Mesothelial cell of epicardium (in vitro differentiated cells): ENCODE measurements at regions not wholly inside any gene's neighbourhood (a gene's known extent, or its start where the extent isn't known, plus 50 kb on each side); places are given as distances from the start of the nearest gene placed in this dataset.
"Not testable (repeated sequence)": the region's sequence is repeated elsewhere in the genome, so short reads cannot be mapped to it uniquely, and the experiment has no call there.

Experiments used
- DNase-seq, 2 experiments: peaks; one replicate each; pipeline ENCODE4 v3.0.0; 2021; ENCODE audit warnings: low spot score in 2 of 2; ENCODE audit not compliant: unreplicated experiment in 2 of 2
- H3K27ac Mint-ChIP-seq: 2 replicates; pipeline ENCODE4 v1.8.0; 2021; ENCODE audit warnings: mixed read lengths
- H3K27me3 Mint-ChIP-seq: 2 replicates; pipeline ENCODE4 v1.8.0; 2021; ENCODE audit warnings: low read depth, mixed read lengths
- H3K36me3 Mint-ChIP-seq: 2 replicates; pipeline ENCODE4 v1.8.0; 2021; ENCODE audit warnings: mixed read lengths
- H3K4me1 Mint-ChIP-seq: 2 replicates; pipeline ENCODE4 v1.8.0; 2021; ENCODE audit warnings: mixed read lengths
- H3K4me3 Mint-ChIP-seq: 2 replicates; pipeline ENCODE4 v1.8.0; 2021; ENCODE audit warnings: mild to moderate bottlenecking, moderate library complexity, mixed read lengths
- H3K9me3 Mint-ChIP-seq: 2 replicates; pipeline ENCODE4 v1.8.0; 2021; ENCODE audit warnings: mixed read lengths
- CTCF ChIP-seq: fragments of 200-600 bp; sonication (generic); IDR thresholded peaks from one replicate; pipeline ENCODE4 v1.5.0; 2021; ENCODE audit warnings: antibody characterized with exemption; ENCODE audit not compliant: unreplicated experiment

DNA sequence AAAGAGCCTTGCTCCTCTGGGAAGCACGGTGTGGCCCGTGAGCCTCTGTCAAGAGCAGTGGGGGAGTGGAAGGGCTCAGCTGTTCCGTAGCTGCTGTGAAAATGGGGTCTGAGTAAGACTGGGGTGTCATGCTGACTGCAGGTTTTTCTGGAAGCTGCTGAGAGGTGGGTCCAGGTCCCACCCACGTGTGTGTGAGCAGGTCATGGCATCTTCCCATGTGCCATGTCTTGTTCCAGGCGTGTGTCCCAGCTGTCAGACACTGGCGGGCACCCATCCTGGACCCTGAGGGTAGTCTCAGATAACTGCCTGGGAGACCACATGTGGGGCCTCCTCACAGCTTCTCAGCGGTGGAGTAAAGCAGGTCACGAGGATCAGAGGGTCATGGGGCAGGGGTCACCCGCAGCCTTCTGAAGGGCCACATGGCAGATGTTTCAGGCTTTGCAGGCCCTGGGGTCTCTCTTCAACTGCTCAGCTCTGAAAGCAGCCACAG lies 92.9 kb downstream of the NPIPB11 start:
- no peaks in the 10 kb centered on the region for H3K9me3 Mint-ChIP-seq
- no peak overlapping the region for H3K27ac Mint-ChIP-seq
- no peak overlapping the region for H3K4me3 Mint-ChIP-seq
- TF ChIP-seq CTCF: no peak
- no peak for DNase-seq
- H3K27me3 Mint-ChIP-seq: no peaks in the 10 kb centered on the region
- H3K4me1 Mint-ChIP-seq: peaks cover 20% of the 10 kb centered on the region
- no peaks in the 10 kb centered on the region for H3K36me3 Mint-ChIP-seq

GRCh38 chr16:29312835-29313558 lies 93.5 kb downstream of the NPIPB11 start:
- Mint-ChIP-seq H3K9me3 (no peaks in the 10 kb centered on the region), H3K4me1 (peaks cover 18% of the 10 kb centered on the region), H3K27me3 (no peaks in the 10 kb centered on the region), H3K27ac (no peak overlapping the region), H3K4me3 (no peak overlapping the region), H3K36me3 (no peaks in the 10 kb centered on the region)
- DNase-seq: no peak
- TF ChIP-seq CTCF: no peak

DNA sequence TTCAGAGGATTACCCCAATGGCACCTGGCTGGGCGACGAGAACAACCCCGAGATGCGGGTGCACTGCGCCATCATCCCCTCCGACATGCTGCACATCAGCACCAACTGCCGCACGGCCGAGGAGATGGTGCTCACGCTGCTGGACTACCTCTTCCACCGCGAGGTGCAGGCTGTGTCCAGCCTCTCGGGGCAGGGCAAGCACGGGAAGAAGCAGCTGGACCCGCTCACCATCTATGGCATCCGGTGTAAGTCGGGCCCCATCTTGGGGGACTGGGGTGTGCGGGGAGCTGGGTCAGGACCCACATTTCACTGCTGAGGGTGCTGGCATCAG lies 94.2 kb downstream of the NPIPB11 start:
- H3K4me1 Mint-ChIP-seq: peaks cover 25% of the 10 kb centered on the region
- H3K4me3 Mint-ChIP-seq, H3K9me3 Mint-ChIP-seq, H3K27me3 Mint-ChIP-seq, H3K27ac Mint-ChIP-seq, DNase-seq, H3K36me3 Mint-ChIP-seq: not testable (repeated sequence)

GRCh38 chr16:29311461-29312344 lies 94.8 kb downstream of the NPIPB11 start:
- Mint-ChIP-seq H3K4me1 (peaks cover 31% of the 10 kb centered on the region), H3K27me3 (no peaks in the 10 kb centered on the region), H3K4me3 (no peak overlapping the region), H3K9me3 (no peaks in the 10 kb centered on the region), H3K36me3 (no peaks in the 10 kb centered on the region), H3K27ac (no peak overlapping the region)
- TF ChIP-seq CTCF: no peak
- DNase-seq: no peak

DNA sequence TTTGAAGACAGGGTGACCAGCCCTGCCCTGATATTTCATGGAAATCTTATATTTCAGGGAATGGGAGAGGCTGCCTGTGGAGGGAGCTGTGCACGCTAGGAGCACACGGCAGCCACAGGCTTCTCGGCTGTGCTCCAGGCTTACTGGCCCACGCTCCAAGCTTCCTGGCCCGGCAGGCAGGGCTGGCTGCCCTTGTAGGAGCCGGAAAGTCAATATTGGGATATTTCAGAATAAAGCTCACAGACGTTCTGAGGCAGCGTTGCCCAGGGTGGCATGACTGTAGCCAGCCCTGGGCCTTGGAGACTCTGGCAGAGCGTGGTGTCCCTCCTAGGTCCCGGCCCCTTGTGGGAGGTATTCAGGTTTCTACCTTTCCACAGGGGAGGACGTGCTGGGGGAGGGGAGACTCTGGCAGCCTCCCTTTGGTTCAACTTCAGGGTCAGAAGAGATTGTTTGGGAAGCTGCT lies 95.6 kb downstream of the NPIPB11 start:
- peak overlapping the region; percentile 34 for H3K27ac Mint-ChIP-seq
- TF ChIP-seq CTCF: no peak
- H3K4me1 Mint-ChIP-seq: peaks cover 35% of the 10 kb centered on the region
- H3K9me3 Mint-ChIP-seq: no peaks in the 10 kb centered on the region
- no peak overlapping the region for H3K4me3 Mint-ChIP-seq
- no peak for DNase-seq
- H3K27me3 Mint-ChIP-seq: no peaks in the 10 kb centered on the region
- no peaks in the 10 kb centered on the region for H3K36me3 Mint-ChIP-seq

- not testable (repeated sequence) for DNase-seq, H3K27me3 Mint-ChIP-seq, H3K27ac Mint-ChIP-seq, H3K9me3 Mint-ChIP-seq, H3K36me3 Mint-ChIP-seq, H3K4me3 Mint-ChIP-seq
- peaks cover 32% of the 10 kb centered on the region for H3K4me1 Mint-ChIP-seq
Observed at GRCh38 chr16:29310243-29310642, 96.3 kb downstream of the NPIPB11 start.

GRCh38 chr16:29309601-29310000 lies 96.9 kb downstream of the NPIPB11 start:
- not testable (repeated sequence) for H3K9me3 Mint-ChIP-seq, H3K27ac Mint-ChIP-seq

More at GRCh38 chr16:29309601-29310000, 96.9 kb downstream of the NPIPB11 start:
- not testable (repeated sequence) for H3K36me3 Mint-ChIP-seq, DNase-seq, H3K27me3 Mint-ChIP-seq, H3K4me3 Mint-ChIP-seq
- peaks cover 28% of the 10 kb centered on the region for H3K4me1 Mint-ChIP-seq
